Retina (tissue), 1 donor: ENCODE measurements at regions not wholly inside any gene's neighbourhood (a gene's known extent, or its start where the extent isn't known, plus 50 kb on each side); places are given as distances from the start of the nearest gene placed in this dataset.

Source experiments
- DNase-seq: peaks from one replicate; pipeline ENCODE4 v3.0.0-alpha.2; 2016

DNA sequence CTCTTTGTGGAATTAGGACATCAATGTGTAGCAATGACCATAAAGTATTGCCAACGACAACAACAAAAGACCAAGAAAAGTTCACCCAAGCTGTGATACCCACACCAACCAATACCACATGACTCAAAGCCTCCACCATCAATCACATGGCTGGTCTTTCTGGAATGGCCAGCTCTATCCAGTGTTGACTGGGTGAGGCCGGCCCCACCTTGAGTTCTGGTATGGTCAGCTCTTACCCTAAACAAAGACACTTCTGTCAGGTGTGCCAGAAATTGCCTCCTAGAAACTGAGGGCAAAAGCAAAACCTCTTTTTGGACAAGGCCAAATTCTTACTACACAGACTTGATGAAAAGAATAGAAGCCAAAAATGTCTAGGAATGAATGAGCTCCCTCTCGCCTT lies 331.5 kb downstream of the ZNF608 start:
- no peak for DNase-seq

DNA sequence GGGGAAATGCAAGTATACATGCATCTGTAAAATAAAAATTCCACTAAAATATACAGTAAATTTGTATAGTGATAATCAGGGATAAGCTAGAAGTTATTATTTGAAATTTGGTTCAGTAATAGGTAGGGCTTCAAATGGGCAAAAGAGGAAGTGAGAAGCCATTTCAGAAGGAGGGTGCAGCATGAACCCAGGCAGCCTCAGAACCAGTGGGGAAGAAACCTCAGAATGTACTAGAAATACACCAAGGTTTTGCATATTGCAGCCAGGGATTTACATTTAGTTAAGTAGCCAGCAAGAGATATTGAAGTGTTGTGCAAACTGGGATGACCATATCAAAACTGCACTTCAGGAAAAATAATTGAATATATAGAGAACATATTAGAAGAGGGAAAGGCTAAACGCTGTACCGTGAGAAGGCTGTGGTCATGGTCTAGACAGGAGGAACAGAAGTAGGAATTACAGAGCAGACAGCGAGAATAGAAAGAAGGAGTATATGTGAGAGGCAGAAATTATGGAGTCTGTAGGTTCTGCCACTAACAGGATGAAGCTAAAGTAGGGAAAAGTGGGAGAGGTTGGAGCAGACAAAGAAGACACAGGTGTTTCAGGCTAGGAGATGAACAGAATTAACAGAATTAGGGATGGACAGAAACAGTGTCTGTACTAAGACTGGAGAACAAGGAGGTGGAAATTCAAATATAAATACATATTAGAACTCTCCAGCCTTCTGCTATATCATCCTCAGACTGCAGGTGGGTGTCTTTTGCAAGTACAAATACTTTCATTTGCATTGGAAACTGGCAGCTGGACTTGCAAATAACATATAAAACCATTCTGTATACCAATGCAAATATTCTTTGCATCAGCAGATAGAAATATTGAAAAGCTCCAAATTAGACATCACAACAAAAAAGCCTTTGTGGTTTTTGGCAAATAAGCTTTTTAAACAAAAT lies 335.6 kb downstream of the ZNF608 start:
- DNase-seq = no peak

DNA sequence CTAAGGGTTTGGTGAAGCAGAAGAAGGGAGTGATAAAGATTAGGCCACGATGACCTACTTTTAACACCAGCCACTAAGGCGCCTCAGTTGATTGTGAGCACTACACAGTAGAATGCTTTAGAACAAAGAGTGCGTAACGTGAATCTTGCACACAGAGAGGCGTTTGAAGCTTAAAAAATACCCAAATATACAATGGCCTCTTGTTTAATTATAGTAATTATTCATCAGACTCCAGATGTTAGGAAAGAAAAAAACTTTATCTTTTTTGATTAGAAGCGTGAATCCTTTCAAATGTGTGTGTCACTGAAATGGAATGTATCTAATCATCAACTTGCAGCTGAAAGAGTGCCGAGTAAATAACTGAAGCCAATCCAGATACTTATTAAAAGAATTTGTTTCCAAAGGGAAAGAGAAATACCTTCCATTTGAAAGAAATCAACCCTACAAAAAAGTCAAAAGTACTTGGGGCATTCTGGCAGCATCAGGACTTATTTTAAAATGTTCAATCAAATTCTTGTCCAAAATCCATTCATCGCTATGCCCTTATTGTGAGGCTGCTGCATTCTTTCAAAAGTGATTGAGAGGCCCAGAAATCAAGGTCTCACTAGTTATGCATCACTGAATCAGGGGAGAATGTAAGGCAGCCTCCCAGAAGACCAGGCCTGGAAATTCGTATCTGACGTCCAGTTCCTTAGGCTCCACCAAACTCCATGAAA lies 337.5 kb downstream of the ZNF608 start:
- DNase-seq = peak; percentile 79

DNA sequence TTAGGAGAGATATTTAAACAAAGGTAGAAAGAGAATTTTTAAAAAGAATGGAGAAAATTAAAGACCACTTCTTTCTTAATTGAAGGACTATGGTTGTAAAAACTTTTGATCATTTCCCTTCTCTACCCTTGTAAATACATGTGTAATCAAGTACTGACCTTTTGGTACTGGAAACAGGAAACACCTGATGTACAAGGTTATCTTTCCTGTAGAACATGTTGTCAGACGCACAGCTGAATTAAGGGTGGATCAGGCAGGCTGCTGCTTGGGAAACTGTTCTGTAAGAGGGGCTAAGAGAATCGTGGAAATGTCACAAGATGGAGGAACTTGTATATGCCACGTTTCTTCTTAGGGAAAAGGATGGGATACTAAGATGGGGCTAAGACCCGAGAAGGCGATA lies 341.6 kb downstream of the ZNF608 start:
- DNase-seq = no peak

DNA sequence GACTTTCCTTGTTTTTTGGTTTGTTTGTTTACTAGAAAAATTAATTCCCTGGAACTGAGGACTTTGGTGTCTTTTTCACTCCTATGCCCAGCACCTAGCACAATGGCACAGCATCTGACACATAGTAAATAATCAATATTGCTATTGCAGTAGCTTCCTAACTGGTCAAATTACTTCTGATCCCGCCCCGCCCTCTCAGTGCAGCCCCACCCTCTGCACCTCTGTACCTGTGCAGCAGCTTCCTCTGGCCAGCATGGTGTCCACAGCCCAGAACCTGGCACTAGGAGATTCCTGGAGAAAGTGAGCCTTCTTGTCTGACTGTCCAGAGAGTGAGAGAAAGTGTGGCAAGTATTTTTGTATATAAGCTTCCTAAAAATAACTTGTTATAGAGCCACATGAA lies 343.2 kb downstream of the ZNF608 start:
- DNase-seq = no peak

DNA sequence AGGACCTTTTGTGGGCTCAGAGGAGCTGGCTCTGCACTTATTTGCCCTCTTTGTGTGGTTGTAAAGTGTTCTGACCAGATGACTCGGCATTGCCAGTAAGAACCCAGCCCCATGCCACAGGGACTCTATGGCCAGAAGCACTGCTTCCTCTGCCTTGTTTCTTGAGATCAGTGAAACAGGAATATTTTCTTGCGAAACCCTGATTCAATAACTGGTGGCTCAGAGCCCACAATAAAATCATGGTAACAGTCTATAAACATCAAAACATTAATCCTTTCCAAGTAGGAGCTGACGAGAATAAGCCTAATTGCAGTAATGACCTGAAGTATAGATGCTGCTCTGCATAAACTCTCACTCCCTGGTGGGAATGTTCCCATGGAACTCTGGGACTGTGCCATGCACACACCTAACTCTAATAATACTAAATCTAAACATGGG lies 344.3 kb downstream of the ZNF608 start:
- no peak for DNase-seq

DNA sequence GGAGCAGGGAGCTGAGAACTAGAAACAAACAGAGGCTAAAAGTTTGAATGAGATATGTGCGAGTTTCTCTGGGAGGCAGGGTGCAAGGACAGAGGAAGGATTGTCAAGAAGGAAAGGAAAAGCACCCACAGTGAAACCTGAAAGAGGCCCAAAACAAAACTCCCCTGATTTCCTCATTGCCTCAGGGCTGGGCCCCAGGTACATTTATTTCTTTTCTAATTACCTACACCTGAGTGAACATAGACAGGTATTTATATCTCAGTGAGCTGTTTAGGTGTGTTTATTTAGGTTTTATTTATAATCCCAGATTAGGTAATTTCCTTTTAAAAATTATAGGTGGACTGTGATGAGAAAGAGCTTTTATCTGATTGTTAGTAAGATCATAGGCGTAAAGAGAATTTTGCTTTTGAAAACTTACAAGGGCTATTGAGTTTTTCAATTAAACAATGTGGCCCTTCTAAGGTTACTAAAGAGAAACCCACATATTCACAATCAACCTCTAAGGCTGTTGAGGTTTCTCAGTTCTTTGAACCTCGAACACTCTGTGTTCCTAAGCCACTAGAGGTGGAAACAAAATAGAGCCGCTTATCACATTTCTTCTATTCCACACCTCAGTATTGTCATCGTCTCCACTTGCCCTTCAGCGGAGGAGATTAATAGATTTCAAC lies 344.8 kb downstream of the ZNF608 start:
- no peak for DNase-seq

DNA sequence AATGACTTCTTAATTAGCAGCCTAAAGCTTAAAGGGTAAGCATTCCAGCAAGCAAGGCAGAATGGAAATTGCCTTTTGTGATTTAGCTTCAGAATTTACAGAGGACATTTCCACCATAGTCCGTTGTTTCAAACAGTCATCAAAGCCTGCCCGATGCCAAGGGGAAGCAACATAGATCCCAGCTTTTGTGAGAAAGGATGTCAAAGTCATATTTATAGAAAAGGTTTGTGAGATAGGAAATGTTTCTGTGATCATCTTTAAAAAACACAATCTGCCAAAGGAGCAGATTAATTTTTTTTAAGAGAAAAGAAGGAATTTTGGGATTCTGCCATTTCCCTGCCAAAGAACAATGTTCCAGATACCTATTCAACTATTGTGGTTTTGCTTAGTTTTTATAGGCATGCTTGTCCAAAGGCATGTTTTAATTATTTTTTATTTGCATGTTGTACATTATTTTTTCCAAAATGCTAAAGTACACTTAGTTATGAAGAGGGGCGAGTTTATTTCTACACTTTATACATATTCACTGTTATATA lies 346.9 kb downstream of the ZNF608 start:
- DNase-seq = no peak

DNA sequence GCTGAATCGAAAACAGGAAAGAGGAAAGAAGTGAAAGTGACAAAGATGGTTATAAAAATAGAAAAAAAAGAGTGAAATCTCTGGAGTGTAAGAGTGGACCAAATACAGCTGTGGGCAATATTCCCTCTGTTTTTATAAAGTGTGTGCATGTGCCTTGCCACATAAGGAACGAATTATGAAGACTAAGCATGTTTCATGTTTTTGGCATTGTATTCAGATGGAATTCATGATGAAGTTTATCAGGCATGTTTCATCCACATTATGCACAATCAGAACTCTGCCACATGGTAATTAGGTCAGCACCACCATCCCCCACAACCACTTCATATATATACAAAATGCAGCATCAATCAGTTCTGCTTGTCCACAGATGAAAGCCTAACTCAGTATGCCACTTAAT lies 348.0 kb downstream of the ZNF608 start:
- DNase-seq = no peak

DNA sequence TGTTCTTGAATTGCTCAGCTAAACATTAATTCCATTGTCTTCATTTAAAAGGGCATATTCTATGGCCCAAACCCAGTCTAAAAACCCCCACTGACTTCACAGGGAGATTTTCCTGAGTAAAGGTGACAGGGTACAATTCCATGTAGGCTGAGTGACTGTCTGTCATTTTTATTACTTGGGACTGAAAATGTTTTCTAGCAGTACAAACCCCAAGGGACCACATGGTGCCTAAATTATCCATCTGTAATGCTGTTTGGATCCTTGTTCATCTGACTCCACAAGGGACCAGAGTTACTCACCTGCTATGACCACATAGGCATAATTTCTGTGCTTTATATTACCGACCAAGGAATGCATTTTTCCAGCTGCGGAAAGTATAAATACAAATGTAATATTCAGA lies 349.1 kb downstream of the ZNF608 start:
- DNase-seq = no peak

DNA sequence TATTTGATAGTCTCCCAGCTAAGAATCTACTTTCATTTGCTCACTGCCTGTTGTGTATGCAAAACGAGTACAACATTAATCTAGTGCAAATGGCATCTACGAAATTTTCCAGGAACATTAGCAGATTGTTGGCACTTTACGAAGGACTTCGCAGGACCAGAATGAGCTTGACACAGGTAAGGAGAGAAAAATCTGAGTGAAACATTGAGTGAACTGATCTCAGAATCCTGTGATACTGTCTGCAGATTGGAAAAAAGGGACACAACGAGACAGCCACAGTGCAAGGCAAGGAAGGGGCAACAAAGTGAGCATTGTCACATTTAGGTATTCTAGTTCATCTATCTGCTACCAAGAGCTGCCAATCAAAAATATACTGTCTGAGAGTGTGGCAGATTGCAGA lies 350.5 kb downstream of the ZNF608 start:
- no peak for DNase-seq

DNA sequence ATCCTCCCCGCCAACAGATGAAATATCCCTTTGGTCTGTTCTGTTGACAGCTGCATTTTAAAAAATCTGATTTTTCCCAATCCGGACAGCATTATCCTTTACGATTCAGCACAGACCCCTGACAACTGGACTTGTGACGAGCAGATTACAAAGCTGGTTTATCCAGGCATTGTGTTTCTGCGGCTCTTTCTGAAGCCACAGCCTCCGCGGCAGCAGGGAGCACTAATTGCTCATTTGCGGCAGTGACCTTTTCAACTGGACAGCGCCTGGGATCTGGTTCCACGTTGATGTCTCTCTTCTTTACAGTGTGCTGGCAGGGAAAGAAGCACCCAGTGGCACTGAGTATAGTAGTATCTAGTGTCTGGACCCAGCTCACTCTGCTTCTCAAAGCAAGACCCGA lies 351.2 kb downstream of the ZNF608 start:
- peak; percentile 87 for DNase-seq

DNA sequence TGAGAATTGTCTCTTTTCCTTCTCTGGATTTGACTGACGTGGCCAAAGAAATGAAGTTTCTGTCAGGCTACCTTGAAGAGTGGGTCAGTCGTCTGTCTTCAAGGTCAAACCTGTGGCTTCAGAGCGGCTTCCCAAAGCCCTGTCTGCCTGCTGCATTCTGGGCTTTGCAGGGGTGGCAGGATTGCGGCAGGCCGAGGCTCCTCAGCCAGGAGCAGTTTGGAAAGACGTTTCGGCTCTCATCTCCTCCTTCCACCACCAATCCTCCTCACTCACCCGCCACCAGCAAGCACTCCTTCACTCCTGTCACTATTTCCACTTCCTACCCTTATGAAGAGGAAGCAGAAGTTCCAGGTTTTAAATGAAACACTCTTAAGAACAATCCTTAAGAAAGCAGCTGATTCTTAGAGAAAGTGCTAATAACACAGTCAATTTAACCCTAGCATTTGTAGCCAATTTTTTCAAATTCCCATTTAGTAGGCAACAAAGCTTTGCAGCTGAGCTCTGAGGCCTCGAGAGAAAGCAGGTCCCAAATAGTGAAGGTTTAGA lies 351.7 kb downstream of the ZNF608 start:
- peak; percentile 62 for DNase-seq

DNA sequence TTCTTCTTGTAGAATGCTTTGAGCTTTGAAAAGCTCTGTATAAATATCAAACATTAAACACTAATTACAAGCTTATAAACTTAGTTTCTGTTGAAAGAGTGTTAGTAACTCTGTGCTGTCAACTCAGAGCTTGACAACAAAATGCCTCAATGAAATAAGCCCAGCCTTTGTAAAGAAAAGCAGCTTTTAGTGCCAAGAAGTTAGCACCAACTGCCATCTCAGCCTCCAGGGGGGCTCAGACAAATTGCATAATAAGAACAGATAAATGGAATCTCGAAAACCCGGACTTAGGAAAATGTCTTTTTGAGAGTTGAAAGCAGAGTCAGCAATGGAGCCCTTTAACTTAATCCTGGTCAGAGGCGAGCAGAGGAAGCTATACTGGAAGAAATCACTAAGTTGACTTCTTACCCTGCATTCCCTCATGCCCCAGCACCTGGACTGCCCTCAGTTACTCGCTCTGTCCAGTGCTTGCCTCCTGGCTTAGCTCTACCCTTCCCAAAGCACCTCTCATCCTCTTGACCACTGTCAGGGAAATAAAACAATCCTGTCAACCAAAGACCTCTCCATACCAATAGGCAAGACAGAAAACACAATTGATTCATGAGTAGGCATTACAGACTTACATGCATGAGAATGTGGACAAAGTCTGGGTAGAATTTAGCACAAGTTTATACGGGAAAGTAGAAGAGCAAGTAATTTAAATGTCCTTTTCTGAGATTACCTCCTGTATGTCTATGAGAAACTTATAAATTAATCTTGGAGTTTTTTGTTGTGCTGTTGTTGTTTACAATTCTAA lies 352.7 kb downstream of the ZNF608 start:
- no peak for DNase-seq

DNA sequence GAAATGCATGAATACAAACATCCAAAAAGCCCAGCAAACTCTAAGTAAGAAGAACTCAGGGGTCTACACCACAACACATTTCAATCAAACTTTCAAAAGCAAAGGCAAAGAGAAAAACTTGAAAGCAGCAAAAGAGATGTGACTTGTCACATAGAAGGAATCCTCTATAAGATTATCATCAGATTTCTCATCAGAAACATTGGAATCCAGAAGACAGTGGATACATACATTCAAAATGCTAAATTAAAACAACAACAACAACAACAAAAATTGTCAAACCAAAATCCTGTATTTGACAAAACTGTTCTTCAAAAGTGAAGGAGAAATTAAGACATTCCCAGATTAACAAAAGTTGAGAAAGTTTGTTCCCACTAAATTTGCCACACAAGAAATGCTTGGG lies 362.7 kb downstream of the ZNF608 start:
- no peak for DNase-seq

DNA sequence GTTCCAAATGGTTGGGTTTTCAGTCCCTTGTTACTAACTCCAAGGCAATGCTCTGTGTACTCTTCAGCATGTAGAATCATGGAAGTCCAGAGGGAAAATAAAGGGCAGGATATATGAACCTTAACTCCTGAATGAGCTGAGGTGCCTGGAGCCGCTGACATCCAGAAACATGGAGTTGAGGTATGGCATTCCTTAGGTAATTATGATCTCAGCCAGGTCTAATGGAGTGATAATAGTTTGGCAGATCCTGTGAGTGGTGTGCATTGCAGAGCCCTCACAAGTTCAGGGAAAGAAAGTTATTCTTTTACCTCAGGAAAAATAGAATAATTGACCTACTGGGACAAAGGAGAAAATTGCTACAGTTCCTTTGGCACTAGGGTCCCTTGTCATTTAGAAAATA lies 369.1 kb downstream of the ZNF608 start:
- DNase-seq = no peak

DNA sequence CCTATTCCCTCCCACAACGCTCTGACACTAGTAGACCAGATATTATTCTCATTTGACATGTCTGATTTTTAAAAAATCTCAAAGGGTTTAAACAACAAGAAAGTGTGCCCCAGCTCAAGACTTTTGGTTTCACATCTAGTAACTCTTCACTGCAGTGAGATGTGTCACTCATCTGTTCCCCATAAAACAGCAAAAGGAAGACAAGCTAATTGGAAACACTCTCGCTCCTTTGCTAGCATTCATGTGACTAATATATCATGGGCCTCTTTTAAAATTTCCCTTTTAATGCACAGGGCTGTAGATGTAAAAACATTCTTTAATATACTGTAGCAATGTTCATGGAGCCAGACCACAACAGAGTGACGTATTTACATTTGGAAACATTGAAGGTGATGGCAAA lies 372.6 kb downstream of the ZNF608 start:
- no peak for DNase-seq

DNA sequence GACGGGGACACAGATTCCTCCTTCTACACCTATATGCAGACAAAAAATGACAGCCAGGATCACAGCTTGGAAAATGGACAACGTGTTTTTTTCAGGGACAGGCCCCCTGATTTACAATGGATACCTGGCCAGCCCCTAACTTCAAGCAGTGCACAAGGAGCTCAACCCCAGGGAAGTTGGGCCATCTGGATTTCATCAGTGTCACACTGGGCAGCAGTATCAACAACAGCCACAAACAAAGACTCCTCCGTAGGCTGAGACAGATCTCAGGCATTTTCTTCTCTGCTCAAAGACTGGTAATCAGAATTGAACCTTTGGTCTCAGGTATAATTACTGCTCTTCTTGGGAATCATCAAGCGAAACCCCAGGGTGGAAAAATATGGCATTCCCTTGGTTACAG lies 374.0 kb downstream of the ZNF608 start:
- no peak for DNase-seq

DNA sequence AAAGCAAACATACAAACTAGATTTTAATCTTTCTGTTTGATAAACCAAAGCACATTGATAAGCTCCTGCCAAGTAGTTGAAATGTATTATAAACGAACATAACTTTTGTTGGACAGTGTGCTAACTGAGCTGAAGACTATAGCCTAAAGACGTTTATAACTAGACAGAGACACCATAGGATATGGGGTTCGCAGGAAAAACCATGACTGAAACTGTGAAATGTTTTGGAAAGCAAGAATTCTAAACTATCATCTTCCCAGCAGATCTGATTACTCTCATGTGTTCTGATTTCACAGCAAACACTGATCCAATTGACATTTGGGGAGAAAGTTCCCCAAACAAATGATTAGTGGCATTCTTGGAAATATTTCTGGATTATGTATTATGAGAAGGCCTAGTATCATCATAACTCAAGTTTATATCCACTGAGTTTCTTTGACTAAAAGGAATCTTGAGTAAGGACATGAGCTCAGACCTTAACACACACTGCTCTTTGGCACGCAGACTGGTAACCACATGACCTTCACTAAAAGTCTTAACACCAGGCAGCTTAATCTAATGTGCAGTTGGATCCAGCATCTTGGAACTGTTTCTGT lies 375.2 kb downstream of the ZNF608 start:
- DNase-seq = no peak

DNA sequence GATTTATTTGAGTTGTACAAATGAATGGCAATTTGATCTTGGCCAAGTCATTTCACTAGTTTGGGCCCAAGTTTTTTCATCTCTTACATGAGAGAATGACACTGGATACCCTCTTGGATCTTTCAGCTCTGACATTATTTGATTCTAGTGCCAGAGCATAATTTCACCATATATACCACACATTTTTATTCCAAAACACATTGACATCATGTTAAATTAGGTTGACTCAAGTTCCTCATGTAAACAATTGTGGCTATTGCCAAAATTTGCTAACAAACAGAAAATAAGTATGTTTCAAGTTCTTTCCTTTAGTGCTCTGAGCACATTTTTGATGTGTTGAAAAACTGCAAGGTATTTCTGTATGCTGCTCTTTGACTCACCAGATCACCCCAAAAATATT lies 375.8 kb downstream of the ZNF608 start:
- DNase-seq = no peak

DNA sequence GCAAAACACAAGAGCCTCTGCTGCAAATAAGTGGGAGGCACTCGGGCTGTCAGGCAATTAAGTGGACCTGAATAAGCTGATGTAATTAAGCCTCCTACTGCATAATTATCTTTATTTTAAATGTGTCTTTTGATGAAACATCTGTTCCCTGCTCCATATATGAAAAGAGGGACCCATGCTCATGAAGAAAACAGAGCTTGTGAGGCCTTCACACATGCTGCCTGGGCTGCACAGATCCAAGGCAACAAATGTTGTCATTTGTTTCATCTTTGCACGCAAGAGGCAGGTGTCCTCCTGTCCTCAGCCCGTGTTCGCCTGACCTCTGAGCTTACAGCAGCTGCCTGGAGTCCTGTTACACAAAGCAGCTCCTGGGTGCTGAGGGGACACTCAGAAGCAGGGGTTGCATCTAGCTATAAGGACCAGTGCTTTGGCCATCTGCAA lies 381.1 kb downstream of the ZNF608 start:
- DNase-seq = peak; percentile 64

DNA sequence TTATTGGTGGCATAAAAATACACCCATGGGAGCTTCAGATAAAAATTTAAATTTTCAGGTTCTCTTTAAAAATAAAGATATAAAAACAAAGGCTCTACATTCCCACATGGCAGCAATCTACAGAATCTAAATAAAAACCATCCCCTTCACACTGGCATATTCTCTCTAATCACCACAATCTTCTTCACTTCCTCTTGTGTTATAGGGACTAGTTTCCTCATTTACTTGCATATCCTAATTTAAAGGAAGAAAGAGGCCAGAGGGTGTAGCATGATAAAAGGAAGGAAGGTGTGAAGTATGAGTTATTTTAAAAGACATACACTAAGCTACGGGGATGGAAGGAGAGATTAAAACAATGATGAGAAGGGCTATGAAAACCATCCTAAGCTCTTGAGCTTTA lies 390.5 kb downstream of the ZNF608 start:
- DNase-seq = no peak
